ENCODE measurements at regions not wholly inside any gene's neighbourhood (a gene's known extent, or its start where the extent isn't known, plus 50 kb on each side); places are given as distances from the start of the nearest gene placed in this dataset.

GRCh38 chr5:167899490-167900070 lies 391.9 kb upstream of the WWC1 start (continued):
- TF ChIP-seq REST (IDR thresholded peaks at IDR 0.05) (no peak), EGR1 (IDR thresholded peaks at IDR 0.05; ENCODE audit: low read depth in 2 of 2) (no peak), RAD21 (IDR thresholded peaks at IDR 0.05) (no peak)

GRCh38 chr5:167900340-167900935 lies 391.0 kb upstream of the WWC1 start:
- no peak overlapping the region for H3K9ac ChIP-seq (ENCODE audit: low read depth in 1 of 2, low read length in 2 of 2)
- H3K27me3 ChIP-seq (ENCODE audit: control insufficient read depth in 4 of 4, insufficient read depth in 4 of 4, low read length in 3 of 4) = no peaks in the 10 kb centered on the region
- H3K27ac ChIP-seq (ENCODE audit: low read depth in 1 of 2, low read length in 2 of 2) = no peak overlapping the region
- no peak overlapping the region for H3K4me3 ChIP-seq (ENCODE audit: low read depth in 1 of 3, low read length in 3 of 3)
- no peaks in the 10 kb centered on the region for H3K4me1 ChIP-seq (ENCODE audit: control insufficient read depth in 4 of 4, insufficient read depth in 4 of 4, low read length in 3 of 4)
- H3K36me3 ChIP-seq (ENCODE audit: control insufficient read depth in 4 of 4, insufficient read depth in 3 of 4, low read depth in 1 of 4, low read length in 3 of 4) = no peaks in the 10 kb centered on the region
- DNase-seq (ENCODE audit: low spot score) = no peak
- TF ChIP-seq FOXA1 (IDR thresholded peaks at IDR 0.05) = no peak
- TF ChIP-seq TAF1 (conservative IDR thresholded peaks at IDR 0.05) = no peak
- TF ChIP-seq ATF3 (IDR thresholded peaks at IDR 0.05) = no peak
- TF ChIP-seq GABPA (IDR thresholded peaks at IDR 0.05 in 1 of 2, conservative IDR thresholded peaks at IDR 0.05 in 1 of 2) = no peak
- TF ChIP-seq NR2F2 (IDR thresholded peaks at IDR 0.05) = no peak
- TF ChIP-seq JUND (IDR thresholded peaks at IDR 0.05) = no peak
- TF ChIP-seq YY1 (IDR thresholded peaks at IDR 0.05) = no peak
- no peak for TF ChIP-seq HNF4A (conservative IDR thresholded peaks at IDR 0.05)
- TF ChIP-seq CTCF (IDR thresholded peaks at IDR 0.05; ENCODE audit: low read depth, low read length, missing input control) = no peak
- TF ChIP-seq ZBTB33 (IDR thresholded peaks at IDR 0.05) = no peak
- no peak for TF ChIP-seq FOXA2 (IDR thresholded peaks at IDR 0.05)
- no peak for TF ChIP-seq SP1 (IDR thresholded peaks at IDR 0.05)
- TF ChIP-seq RXRA (IDR thresholded peaks at IDR 0.05) = no peak
- TF ChIP-seq MAX (IDR thresholded peaks at IDR 0.05) = no peak
- TF ChIP-seq RAD21 (IDR thresholded peaks at IDR 0.05) = no peak
- TF ChIP-seq EGR1 (IDR thresholded peaks at IDR 0.05; ENCODE audit: low read depth in 2 of 2) = no peak
- no peak for TF ChIP-seq REST (IDR thresholded peaks at IDR 0.05)
- no peak for TF ChIP-seq HNF4G (IDR thresholded peaks at IDR 0.05)
- no peaks in the 10 kb centered on the region for H3K9me3 ChIP-seq (ENCODE audit: control insufficient read depth in 4 of 4, low read length in 3 of 4)
- WGBS = 75% methylated on average over 6 of the region's 6 CpGs

All from liver (tissue), 8 donors.